Central memory CD4-positive, alpha-beta T cell (primary cell): ENCODE measurements at regions not wholly inside any gene's neighbourhood (a gene's known extent, or its start where the extent isn't known, plus 50 kb on each side); places are given as distances from the start of the nearest gene placed in this dataset.

Experiments used
- DNase-seq: peaks from one replicate; pipeline ENCODE4 v3.0.0; 2022

DNA sequence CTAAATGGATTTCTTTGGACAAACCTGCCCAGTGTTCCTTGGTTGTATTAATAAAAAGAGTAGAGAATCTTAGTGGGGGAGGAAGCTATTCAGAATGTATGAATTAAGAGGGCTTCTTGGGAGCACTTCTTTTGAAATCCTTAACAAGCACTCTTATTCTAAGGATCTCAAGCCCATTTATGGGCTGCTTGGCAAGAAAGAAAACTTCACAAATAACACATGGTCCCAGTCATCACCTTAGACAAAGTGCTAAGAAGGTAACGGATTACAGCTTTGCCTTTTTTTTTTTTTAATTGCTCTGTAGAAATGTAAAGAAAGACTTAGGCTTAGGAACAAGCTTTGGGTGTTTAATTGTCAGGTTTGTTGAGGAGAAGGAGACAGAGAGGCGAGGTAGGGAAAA is 76.6 kb upstream of the IPO9 start:
- no peak for DNase-seq

DNA sequence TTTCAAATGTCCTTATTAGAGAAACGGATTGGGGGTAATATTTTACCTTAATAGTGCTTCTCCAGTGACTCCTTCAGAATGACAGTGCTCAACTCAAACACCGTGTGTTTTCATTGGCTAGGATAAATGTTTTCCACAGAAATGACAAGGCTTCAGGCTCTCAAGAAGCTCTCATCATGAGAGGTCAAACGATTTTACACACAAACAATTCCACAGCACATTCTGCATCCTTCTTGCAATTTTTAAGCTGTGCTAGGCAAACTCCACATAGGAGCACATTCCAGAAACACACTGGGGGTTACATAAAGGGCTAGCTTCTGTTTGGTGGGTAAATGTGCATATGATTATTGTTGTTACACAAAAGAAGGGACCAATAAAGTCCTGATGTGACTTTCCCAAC is 75.5 kb upstream of the IPO9 start:
- no peak for DNase-seq

- no peak for DNase-seq
Measured at GRCh38 chr1:201754353-201754752, 74.6 kb upstream of the IPO9 start.

- DNase-seq = no peak
Measured at GRCh38 chr1:201755200-201755599, 73.8 kb upstream of the IPO9 start.

- DNase-seq = no peak
Measured at GRCh38 chr1:201756406-201756805, 72.6 kb upstream of the IPO9 start.

GRCh38 chr1:201758499-201759050 is 70.4 kb upstream of the IPO9 start:
- DNase-seq = no peak

DNA sequence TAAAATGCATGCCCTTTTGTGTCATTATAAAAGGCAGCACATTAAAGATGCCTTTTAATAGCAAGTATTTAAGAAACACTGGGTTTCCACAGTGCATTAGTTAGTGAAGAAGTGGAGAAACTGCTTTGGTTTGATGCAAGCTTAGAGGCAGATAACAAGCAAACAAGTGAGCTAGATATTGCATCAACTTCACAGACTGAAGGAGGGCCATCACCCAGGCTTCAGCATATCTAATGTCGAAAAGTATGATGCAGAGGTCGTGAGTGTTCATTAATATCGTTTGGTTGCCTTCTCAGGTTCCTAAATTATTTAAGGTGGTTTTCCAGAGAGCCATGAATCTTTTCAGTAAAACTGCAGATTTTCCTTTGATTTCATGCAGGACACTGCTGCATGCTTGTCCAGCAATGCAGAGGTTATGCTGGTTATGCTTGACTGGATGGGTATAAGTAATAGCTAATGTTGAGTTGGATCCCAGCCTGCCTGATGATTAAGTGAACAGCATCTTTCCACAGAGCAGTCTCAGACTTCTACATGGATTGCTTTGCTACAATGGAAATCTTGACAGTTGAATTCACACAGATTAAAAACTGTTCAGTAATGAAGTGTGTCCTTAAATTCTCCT is 69.7 kb upstream of the IPO9 start:
- DNase-seq = no peak

- no peak for DNase-seq
Measured at GRCh38 chr1:201760516-201760915, 68.4 kb upstream of the IPO9 start.

GRCh38 chr1:201761178-201761577 is 67.8 kb upstream of the IPO9 start:
- DNase-seq = no peak

GRCh38 chr1:201761871-201762270 is 67.1 kb upstream of the IPO9 start:
- DNase-seq = no peak

- DNase-seq = no peak
Measured at GRCh38 chr1:201762381-201762780, 66.6 kb upstream of the IPO9 start.

GRCh38 chr1:201763455-201764140 is 65.4 kb upstream of the IPO9 start:
- DNase-seq = no peak

- no peak for DNase-seq
Measured at GRCh38 chr1:201764166-201764565, 64.8 kb upstream of the IPO9 start.

DNA sequence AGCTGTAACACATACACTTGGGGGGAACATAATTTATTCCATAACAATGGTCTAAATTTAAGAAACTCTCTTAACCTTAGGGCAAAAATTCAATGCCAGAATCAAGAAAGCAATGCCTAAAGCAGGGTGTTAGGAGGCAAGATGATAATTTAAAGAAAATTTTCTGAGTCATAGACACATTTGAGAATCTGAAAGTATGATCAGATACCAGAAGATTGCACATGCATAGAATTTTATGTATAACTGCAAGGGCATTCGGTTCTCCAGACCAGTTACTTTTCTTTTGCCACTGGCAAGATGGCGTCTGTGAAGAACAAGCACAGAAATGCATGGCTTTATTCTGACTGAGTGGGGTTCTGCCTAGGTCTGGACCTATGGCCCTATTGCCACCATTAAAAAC is 64.4 kb upstream of the IPO9 start:
- DNase-seq = no peak

GRCh38 chr1:201766131-201766866 is 62.7 kb upstream of the IPO9 start:
- DNase-seq = no peak

- DNase-seq = no peak
Measured at GRCh38 chr1:201767339-201767738, 61.6 kb upstream of the IPO9 start.

- no peak for DNase-seq
Measured at GRCh38 chr1:201769072-201769471, 59.9 kb upstream of the IPO9 start.

DNA sequence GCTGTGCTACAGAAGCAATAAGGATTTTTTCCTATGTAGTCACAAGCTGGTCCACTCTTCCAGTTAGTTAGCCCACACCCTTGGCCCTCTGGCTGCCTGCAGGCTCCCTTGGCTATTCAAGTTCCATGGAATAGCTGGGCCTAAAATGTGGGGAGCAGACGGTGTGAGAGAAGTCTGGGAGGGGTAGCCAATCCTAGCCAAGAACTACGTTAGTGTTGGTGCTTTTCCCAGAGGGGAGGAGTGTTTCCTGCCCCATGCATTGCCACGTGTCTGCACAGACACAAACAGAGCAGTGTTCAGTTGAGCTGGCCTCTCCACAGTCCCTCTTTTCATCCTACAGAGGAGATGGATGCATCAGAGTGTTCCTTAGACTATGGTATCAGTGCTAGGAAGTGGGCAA is 59.0 kb upstream of the IPO9 start:
- no peak for DNase-seq

DNA sequence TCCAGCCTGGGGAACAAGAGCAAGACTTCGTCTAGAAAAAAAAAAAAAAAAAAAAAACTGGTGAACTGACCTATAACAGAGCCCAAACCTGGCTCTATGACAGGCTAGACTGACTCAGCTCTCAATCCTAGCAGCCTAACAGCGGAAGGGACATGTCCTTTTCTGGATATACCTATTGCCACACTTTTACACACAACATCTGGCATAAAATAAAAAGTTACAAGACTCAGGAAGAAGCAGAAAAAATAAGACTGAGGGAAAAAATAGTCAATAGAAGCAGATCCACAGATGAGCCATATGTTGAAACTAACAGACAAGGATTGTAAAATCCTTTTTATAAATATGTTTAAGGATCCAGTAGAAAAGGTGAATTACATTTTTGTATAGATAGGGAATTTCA is 57.5 kb upstream of the IPO9 start:
- DNase-seq = no peak

- DNase-seq = no peak
Measured at GRCh38 chr1:201772178-201772577, 56.8 kb upstream of the IPO9 start.

DNA sequence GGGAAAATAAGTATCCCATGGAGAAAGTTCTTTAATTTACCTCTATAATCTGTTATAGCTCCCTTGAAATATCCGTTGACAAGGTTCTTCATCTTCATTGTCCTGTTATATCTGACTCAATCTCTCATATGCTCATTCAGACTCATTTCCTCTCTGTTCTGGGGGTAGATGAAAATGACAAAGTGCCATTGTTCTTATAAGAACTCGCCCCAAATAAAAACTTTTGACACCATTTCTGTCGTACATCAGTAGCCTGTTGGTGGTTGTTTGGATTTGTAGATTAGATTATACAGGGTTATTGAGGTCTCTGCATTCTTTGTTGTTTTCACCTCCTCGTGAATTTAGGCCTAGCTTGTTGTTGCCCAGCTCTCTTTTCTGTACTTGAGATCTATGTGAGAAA is 55.2 kb upstream of the IPO9 start:
- no peak for DNase-seq

DNA sequence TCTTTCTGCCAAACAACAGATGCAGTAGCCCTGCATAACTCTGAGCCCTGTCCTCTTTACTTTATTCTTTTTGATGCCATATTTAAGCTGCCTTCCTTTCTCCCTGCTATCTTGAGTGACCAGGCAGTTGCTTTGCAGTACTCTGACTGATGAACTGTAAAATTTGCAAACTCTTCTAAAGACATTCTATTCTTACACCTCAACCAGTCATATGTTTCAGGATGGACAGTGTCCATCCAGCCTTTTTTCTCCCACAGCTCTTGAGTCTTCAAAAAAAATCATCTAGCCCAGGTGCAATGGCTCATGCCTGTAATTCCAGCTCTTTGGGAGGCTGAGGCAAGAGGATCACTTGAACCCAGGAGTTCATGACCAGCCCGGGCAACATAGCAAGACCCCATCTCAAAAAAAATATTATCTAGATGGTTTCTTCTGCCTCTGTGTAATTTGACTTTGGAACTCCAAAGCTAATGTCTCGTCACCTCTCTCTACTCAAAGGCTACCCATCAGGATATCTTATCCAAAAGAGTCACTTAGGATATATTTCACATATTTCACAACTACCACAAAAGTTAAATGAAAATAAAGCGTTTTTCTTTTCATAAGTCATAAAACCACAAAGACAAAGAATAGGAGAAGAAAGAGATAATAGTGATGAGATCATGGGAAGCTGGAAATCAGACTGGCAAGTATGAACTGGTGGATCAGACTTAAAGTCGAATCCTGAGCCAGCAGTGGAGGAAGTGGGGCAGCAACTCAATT is 54.6 kb upstream of the IPO9 start:
- no peak for DNase-seq

- no peak for DNase-seq
Measured at GRCh38 chr1:201774983-201775344, 54.0 kb upstream of the IPO9 start.
